IPS-NIHi7 (cell line): ENCODE measurements at regions not wholly inside any gene's neighbourhood (a gene's known extent, or its start where the extent isn't known, plus 50 kb on each side); places are given as distances from the start of the nearest gene placed in this dataset.
"Not testable (repeated sequence)": the region's sequence is repeated elsewhere in the genome, so short reads cannot be mapped to it uniquely, and the experiment has no call there.

Experiments
- DNase-seq: peaks from one replicate; pipeline ENCODE4 v3.0.0; 2012; ENCODE audit warnings: mixed read lengths; ENCODE audit errors: extremely low spot score

GRCh38 chr20:12072221-12072953, 154.7 kb downstream of the BTBD3 start:
- no peak for DNase-seq

GRCh38 chr20:12072954-12073264, 155.2 kb downstream of the BTBD3 start:
- DNase-seq = no peak

- DNase-seq = no peak
Observed at GRCh38 chr20:12074111-12074655, 156.5 kb downstream of the BTBD3 start.

DNA sequence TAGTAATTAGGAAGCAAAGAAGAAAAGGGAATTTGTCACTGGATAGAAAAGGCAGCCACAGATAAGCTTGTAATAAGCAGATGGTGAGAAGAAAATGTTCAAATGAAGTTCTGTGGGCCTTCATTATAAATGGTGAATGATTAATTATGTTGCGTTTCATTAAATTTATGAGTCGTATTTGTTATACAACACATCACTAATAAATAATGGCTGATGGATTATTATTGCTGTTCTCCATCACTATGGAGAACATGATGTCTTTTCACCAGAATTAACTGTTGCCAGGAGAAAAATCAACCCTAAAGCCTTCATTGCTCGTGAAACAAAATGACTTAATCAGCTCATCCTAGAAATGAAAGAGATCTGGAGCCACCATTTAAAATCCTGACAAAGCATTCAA, 158.5 kb downstream of the BTBD3 start:
- DNase-seq = no peak

- no peak for DNase-seq
Observed at GRCh38 chr20:12077875-12078274, 160.2 kb downstream of the BTBD3 start.

- no peak for DNase-seq
Observed at GRCh38 chr20:12079490-12079889, 161.8 kb downstream of the BTBD3 start.

- no peak for DNase-seq
Observed at GRCh38 chr20:12083269-12083668, 165.6 kb downstream of the BTBD3 start.

- DNase-seq = no peak
Observed at GRCh38 chr20:12084482-12084881, 166.8 kb downstream of the BTBD3 start.

DNA sequence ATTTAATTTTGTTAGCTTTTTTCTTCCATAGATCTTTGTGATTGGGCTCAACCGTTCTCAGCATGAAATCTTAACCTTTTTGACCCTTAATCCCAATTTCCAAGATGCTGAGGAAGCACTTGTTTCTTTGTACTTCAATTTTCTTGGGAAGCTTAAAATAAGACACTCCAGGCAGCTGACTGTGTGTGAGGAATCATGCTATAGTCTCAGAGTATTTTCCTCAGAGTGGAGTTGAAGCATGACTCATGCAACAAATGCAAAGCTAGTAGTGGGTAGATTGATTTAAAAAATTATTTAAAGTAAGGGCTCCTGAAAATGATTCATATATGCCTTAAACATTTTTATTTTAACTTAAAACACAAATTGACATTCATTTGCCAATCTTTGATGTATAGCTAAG, 168.7 kb downstream of the BTBD3 start:
- DNase-seq = no peak

GRCh38 chr20:12090920-12091319, 173.2 kb downstream of the BTBD3 start:
- DNase-seq = no peak

GRCh38 chr20:12093057-12093796, 175.5 kb downstream of the BTBD3 start:
- no peak for DNase-seq

GRCh38 chr20:12093797-12094190, 176.1 kb downstream of the BTBD3 start:
- not testable (repeated sequence) for DNase-seq

DNA sequence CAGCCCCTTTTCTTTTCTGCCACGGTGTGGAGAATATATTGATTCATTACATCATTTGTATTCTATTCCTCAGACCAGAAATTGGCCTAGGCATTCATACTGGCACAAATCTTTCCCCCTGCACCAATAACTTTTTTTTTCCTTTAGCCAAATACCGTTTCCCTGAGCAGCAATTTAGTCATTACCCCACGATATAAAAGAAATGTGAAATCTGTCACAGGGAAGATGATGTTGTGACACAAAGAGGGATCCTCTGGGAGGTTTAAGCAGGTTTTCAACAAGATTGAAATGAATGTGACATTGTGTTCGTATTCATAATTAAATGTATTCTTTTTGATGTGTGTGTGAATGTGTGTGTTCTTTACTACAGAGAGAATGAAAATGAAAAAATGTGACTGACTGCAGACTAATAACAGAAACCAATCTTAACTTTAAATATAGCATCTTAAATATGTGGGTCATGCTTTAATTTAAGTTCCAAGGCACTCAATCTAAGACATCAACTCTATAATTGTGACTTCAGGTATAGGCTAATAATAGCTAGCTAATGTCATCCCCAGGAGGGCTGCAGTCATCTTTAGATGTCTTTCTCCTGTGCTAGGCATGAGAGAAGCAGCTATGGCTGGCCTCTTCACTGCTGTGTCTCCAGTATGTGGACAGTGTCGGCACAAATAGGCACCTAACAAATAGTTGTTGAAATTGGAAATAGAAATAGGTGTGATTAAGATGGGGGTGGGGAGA, 177.7 kb downstream of the BTBD3 start:
- DNase-seq = no peak

DNA sequence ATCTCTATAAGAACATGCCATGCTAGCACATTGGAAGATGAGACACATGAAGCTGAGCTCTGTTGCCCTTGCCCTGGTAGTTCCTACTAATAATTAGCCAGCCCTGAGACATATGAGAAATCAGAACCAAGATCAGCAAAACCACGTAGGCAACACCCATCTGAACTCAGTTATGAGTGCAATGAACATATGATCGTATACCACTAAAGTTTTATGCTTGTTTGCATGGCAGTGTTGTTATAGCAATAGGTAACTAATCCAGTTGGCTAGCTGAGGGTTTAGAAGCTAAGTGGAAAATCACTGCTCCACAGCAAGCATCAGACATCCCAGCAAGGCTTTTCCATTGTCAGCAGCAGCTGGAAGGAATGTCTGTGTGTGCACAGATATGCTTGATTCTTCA, 180.7 kb downstream of the BTBD3 start:
- no peak for DNase-seq

GRCh38 chr20:12108846-12109245, 191.2 kb downstream of the BTBD3 start:
- DNase-seq = no peak

DNA sequence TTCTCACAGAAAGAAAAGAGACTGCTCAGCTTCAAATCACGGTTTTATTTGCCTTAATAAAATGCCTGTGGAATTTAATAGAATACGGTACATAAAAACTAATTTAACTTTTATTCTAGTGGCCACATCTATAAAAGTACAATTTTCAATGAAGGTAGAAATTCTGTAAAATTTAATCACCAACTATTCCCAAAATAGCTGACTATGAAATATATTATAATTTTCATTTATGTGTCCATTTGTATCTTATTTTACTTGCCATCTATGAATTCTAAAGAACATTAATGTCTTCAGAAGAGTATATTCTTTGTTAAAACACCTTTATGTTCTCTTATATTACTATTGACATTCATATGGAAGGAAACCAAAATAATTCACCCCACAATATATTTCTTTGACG, 192.6 kb downstream of the BTBD3 start:
- DNase-seq = no peak

DNA sequence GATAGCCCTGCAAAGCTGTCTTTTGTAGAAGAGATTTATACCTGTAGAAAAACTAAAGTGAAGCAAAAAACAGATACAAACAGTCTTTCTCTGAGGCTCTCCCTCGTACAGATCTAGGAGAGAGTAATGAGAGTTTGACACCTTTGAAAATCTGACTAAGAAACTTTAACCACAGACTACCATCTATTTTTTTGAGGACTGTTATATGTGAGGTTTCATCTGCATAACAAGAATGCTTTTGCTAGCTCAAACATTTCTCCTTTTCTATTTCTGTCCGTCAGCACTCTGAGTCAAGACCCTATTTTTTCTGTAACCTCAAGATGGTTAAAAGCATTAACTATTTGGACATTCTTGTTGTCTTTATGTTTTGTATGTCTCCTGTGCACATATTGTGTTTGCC, 193.0 kb downstream of the BTBD3 start:
- DNase-seq = no peak

- DNase-seq = no peak
Observed at GRCh38 chr20:12111431-12112088, 193.9 kb downstream of the BTBD3 start.

DNA sequence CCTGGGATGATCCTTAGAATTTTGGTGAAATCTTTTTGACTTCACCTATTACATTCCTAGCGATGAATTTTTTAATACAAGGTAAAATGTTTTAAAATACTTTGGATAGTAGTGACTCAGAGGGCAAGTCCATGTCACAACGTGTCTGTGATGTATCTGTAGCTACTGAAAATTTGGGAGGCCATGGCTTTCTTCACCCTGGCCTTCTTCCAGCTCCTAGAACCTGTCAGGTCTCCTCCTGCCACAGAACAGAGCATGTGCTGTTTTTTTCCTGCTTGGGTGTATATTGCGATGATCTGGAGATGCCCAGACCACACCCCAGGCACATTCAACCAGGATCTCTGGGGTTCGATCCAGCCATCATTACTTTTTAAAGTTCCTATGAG, 194.4 kb downstream of the BTBD3 start:
- DNase-seq = no peak

DNA sequence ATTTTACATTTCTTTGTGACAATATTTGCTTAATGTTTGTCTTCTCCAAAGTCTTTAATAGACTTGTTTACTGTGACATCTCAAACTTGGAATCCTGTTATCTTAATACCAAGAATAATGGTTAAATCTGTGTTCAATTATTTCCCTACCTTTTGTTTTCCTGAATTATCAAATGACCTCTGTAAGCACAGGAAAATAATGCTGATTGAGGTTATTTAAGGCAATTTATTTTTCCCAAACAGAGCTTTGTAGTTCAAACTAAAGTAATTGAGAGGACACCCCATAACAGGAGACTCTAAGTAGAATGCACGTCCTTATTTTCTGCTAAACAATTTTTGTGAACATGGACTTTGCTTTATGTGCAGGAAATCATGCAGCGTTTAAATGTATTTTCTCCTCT, 195.0 kb downstream of the BTBD3 start:
- no peak for DNase-seq

DNA sequence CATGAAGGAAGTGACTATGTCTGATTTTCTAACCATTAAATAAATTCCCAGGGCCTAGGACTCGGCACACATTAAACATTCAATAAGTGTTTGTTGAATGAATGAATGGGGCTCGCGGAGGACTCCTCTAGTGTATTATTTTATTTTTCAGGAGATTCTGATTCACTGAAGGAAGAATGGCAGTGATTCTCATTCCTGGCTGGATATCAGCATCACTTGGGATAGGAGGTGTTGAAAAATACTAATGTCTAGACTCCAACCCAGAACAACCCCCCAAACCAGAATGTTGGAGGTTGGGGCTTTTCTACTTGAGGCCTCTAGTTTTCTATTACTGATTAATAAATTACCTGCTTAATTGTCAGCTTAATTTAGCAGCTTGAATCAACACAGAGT, 195.4 kb downstream of the BTBD3 start:
- no peak for DNase-seq
